Duodenal mucosa (tissue), 2 donors: ENCODE measurements at regions not wholly inside any gene's neighbourhood (a gene's known extent, or its start where the extent isn't known, plus 50 kb on each side); places are given as distances from the start of the nearest gene placed in this dataset.

Source experiments
- H3K27ac ChIP-seq: one replicate; pipeline ENCODE4 v1.7.0; 2013; ENCODE audit warnings: low read depth, low read length
- H3K27me3 ChIP-seq, 2 donors: one replicate each; pipeline ENCODE4 v1.7.0; 2013; ENCODE audit warnings: low read length in 2 of 2, control low read depth in 1 of 2; ENCODE audit not compliant: insufficient read depth in 2 of 2, control insufficient read depth in 1 of 2
- H3K36me3 ChIP-seq, 2 donors: one replicate each; pipeline ENCODE4 v1.7.0; 2013; ENCODE audit warnings: low read length in 2 of 2, control low read depth in 1 of 2; ENCODE audit not compliant: insufficient read depth in 2 of 2, control insufficient read depth in 1 of 2
- H3K4me1 ChIP-seq, 2 donors: one replicate each; pipeline ENCODE4 v1.7.0; 2013; ENCODE audit warnings: low read length in 2 of 2, control low read depth in 1 of 2; ENCODE audit not compliant: insufficient read depth in 2 of 2, control insufficient read depth in 1 of 2
- H3K4me3 ChIP-seq, 2 donors: one replicate each; pipeline ENCODE4 v1.7.0; 2013; ENCODE audit warnings: low read length in 2 of 2, low read depth in 1 of 2
- H3K9ac ChIP-seq, 2 donors: one replicate each; pipeline ENCODE4 v1.7.0; 2013; ENCODE audit warnings: low read length in 2 of 2, low read depth in 1 of 2
- H3K9me3 ChIP-seq, 2 donors: one replicate each; pipeline ENCODE4 v1.7.0; 2013; ENCODE audit warnings: low read length in 2 of 2, control low read depth in 1 of 2; ENCODE audit not compliant: control insufficient read depth in 1 of 2

- Histone ChIP-seq H3K27ac (no peak overlapping the region), H3K36me3 (no peaks in the 10 kb centered on the region), H3K9me3 (no peaks in the 10 kb centered on the region), H3K27me3 (no peaks in the 10 kb centered on the region), H3K9ac (no peak overlapping the region), H3K4me3 (no peak overlapping the region), H3K4me1 (no peaks in the 10 kb centered on the region)
These were observed 353.9 kb upstream of the LMCD1 start for GRCh38 chr3:8147711-8148110.

GRCh38 chr3:8152821-8153418 lies 348.7 kb upstream of the LMCD1 start:
- no peak overlapping the region for H3K27ac ChIP-seq
- H3K27me3 ChIP-seq, result no peaks in the 10 kb centered on the region
- H3K4me1 ChIP-seq, result no peaks in the 10 kb centered on the region
- H3K9ac ChIP-seq, result no peak overlapping the region
- no peaks in the 10 kb centered on the region for H3K9me3 ChIP-seq
- no peaks in the 10 kb centered on the region for H3K36me3 ChIP-seq
- no peak overlapping the region for H3K4me3 ChIP-seq

- Histone ChIP-seq H3K27me3 (no peaks in the 10 kb centered on the region), H3K4me3 (no peak overlapping the region), H3K27ac (no peak overlapping the region), H3K36me3 (no peaks in the 10 kb centered on the region), H3K9me3 (no peaks in the 10 kb centered on the region), H3K4me1 (no peaks in the 10 kb centered on the region), H3K9ac (no peak overlapping the region)
These were observed 347.8 kb upstream of the LMCD1 start for GRCh38 chr3:8153800-8154199.

- Histone ChIP-seq H3K36me3 (no peaks in the 10 kb centered on the region), H3K27me3 (no peaks in the 10 kb centered on the region), H3K4me3 (no peak overlapping the region), H3K4me1 (no peaks in the 10 kb centered on the region), H3K27ac (no peak overlapping the region), H3K9me3 (no peaks in the 10 kb centered on the region), H3K9ac (no peak overlapping the region)
These were observed 347.0 kb upstream of the LMCD1 start for GRCh38 chr3:8154617-8155016.

GRCh38 chr3:8156138-8156537 lies 345.5 kb upstream of the LMCD1 start:
- no peak overlapping the region for H3K4me3 ChIP-seq
- H3K4me1 ChIP-seq, result no peaks in the 10 kb centered on the region
- no peaks in the 10 kb centered on the region for H3K9me3 ChIP-seq
- no peaks in the 10 kb centered on the region for H3K36me3 ChIP-seq
- H3K27me3 ChIP-seq, result no peaks in the 10 kb centered on the region
- H3K9ac ChIP-seq, result no peak overlapping the region
- H3K27ac ChIP-seq, result no peak overlapping the region

GRCh38 chr3:8156831-8157230 lies 344.8 kb upstream of the LMCD1 start:
- H3K27ac ChIP-seq, result no peak overlapping the region
- no peak overlapping the region for H3K4me3 ChIP-seq
- no peaks in the 10 kb centered on the region for H3K27me3 ChIP-seq
- H3K9ac ChIP-seq, result no peak overlapping the region
- H3K4me1 ChIP-seq, result no peaks in the 10 kb centered on the region
- H3K9me3 ChIP-seq, result no peaks in the 10 kb centered on the region
- no peaks in the 10 kb centered on the region for H3K36me3 ChIP-seq

- Histone ChIP-seq H3K9ac (no peak overlapping the region), H3K36me3 (no peaks in the 10 kb centered on the region), H3K4me3 (no peak overlapping the region), H3K4me1 (no peaks in the 10 kb centered on the region), H3K27ac (no peak overlapping the region), H3K9me3 (no peaks in the 10 kb centered on the region), H3K27me3 (no peaks in the 10 kb centered on the region)
These were observed 344.0 kb upstream of the LMCD1 start for GRCh38 chr3:8157640-8158039.

GRCh38 chr3:8164145-8164544 lies 337.5 kb upstream of the LMCD1 start:
- H3K27ac ChIP-seq, result no peak overlapping the region

GRCh38 chr3:8166014-8166413 lies 335.6 kb upstream of the LMCD1 start:
- Histone ChIP-seq H3K27me3 (no peaks in the 10 kb centered on the region), H3K4me1 (no peaks in the 10 kb centered on the region), H3K9ac (no peak overlapping the region), H3K27ac (no peak overlapping the region), H3K9me3 (no peaks in the 10 kb centered on the region), H3K4me3 (no peak overlapping the region), H3K36me3 (no peaks in the 10 kb centered on the region)

More at GRCh38 chr3:8164145-8164544, 337.5 kb upstream of the LMCD1 start:
- Histone ChIP-seq H3K9ac (no peak overlapping the region), H3K27me3 (no peaks in the 10 kb centered on the region), H3K9me3 (no peaks in the 10 kb centered on the region), H3K36me3 (no peaks in the 10 kb centered on the region), H3K4me3 (no peak overlapping the region), H3K4me1 (no peaks in the 10 kb centered on the region)

GRCh38 chr3:8170971-8171508 lies 330.6 kb upstream of the LMCD1 start:
- H3K4me1 ChIP-seq, result no peaks in the 10 kb centered on the region
- H3K36me3 ChIP-seq, result no peaks in the 10 kb centered on the region
- no peak overlapping the region for H3K4me3 ChIP-seq

More at GRCh38 chr3:8170971-8171508, 330.6 kb upstream of the LMCD1 start:
- Histone ChIP-seq H3K9me3 (no peaks in the 10 kb centered on the region), H3K9ac (no peak overlapping the region), H3K27ac (no peak overlapping the region), H3K27me3 (no peaks in the 10 kb centered on the region)
